ENCODE measurements at regions not wholly inside any gene's neighbourhood (a gene's known extent, or its start where the extent isn't known, plus 50 kb on each side); places are given as distances from the start of the nearest gene placed in this dataset.
"Not testable (repeated sequence)": the region's sequence is repeated elsewhere in the genome, so short reads cannot be mapped to it uniquely, and the experiment has no call there.

- TF ChIP-seq EZH2 (IDR thresholded peaks at IDR 0.05; ENCODE audit: borderline replicate concordance, low read length) (no peak), CTCF (IDR thresholded peaks at IDR 0.05; ENCODE audit: low read length) (no peak)
- Histone ChIP-seq H3K4me2 (ENCODE audit: low read length) (no peak overlapping the region), H3K27me3 (ENCODE audit: insufficient read depth, low read length) (no peaks in the 10 kb centered on the region), H3K4me1 (ENCODE audit: insufficient read depth, low read length, severe bottlenecking) (no peaks in the 10 kb centered on the region), H3K9me3 (ENCODE audit: low read length) (no peaks in the 10 kb centered on the region), H3K36me3 (ENCODE audit: insufficient read depth, low read length) (no peaks in the 10 kb centered on the region), H3K79me2 (ENCODE audit: insufficient read depth, low read length) (no peaks in the 10 kb centered on the region), H3F3A (ENCODE audit: insufficient read depth, low read length) (no peaks in the 10 kb centered on the region), H2AFZ (ENCODE audit: low read length) (no peak overlapping the region), H3K4me3 (ENCODE audit: low read depth, low read length, poor library complexity, severe bottlenecking) (no peak overlapping the region), H3K9me2 (ENCODE audit: low read depth, low read length) (no peaks in the 10 kb centered on the region), H3K9ac (ENCODE audit: low read length) (no peak overlapping the region), H4K20me1 (ENCODE audit: insufficient read depth, low read length) (no peaks in the 10 kb centered on the region), H3K27ac (ENCODE audit: low read depth, low read length, poor library complexity, severe bottlenecking) (no peak overlapping the region)
These were observed 1370.6 kb downstream of the SI start for GRCh38 chr3:163707659-163708058.

GRCh38 chr3:163698221-163698620, 1380.1 kb downstream of the SI start:
- H3K4me1 ChIP-seq (ENCODE audit: insufficient read depth, low read length, severe bottlenecking); H3K36me3 ChIP-seq (ENCODE audit: insufficient read depth, low read length); H3K9me2 ChIP-seq (ENCODE audit: low read depth, low read length); H3K9ac ChIP-seq (ENCODE audit: low read length); H4K20me1 ChIP-seq (ENCODE audit: insufficient read depth, low read length); H3F3A ChIP-seq (ENCODE audit: insufficient read depth, low read length); H3K27ac ChIP-seq (ENCODE audit: low read depth, low read length, poor library complexity, severe bottlenecking); H3K9me3 ChIP-seq (ENCODE audit: low read length); H3K27me3 ChIP-seq (ENCODE audit: insufficient read depth, low read length); H3K4me3 ChIP-seq (ENCODE audit: low read depth, low read length, poor library complexity, severe bottlenecking); H3K4me2 ChIP-seq (ENCODE audit: low read length); H3K79me2 ChIP-seq (ENCODE audit: insufficient read depth, low read length); H2AFZ ChIP-seq (ENCODE audit: low read length): not testable (repeated sequence)

DNA sequence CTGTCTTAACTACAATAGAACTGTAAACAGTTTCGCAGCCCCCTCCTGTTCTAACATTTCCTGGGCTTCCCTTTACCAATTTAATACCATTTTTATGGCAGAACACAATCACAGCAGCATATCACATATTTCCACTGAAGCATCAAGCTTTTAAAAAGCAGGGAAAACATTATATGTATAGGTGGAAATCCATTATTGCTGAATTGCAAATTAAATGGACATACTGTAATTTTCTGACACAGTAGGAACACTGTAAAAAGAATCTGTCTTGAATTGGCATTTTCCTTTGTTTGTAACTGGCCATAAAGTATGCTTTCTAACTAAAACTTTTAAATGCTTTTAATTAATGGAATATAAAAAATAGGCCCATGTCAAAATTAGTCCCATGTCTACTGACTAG, 1385.8 kb downstream of the SI start:
- Histone ChIP-seq H4K20me1 (ENCODE audit: insufficient read depth, low read length) (no peaks in the 10 kb centered on the region), H3K9me2 (ENCODE audit: low read depth, low read length) (peaks cover 3% of the 10 kb centered on the region), H2AFZ (ENCODE audit: low read length) (no peak overlapping the region), H3K27me3 (ENCODE audit: insufficient read depth, low read length) (no peaks in the 10 kb centered on the region), H3K79me2 (ENCODE audit: insufficient read depth, low read length) (no peaks in the 10 kb centered on the region), H3K36me3 (ENCODE audit: insufficient read depth, low read length) (no peaks in the 10 kb centered on the region), H3K4me1 (ENCODE audit: insufficient read depth, low read length, severe bottlenecking) (no peaks in the 10 kb centered on the region), H3F3A (ENCODE audit: insufficient read depth, low read length) (no peaks in the 10 kb centered on the region), H3K9ac (ENCODE audit: low read length) (no peak overlapping the region), H3K4me2 (ENCODE audit: low read length) (no peak overlapping the region), H3K27ac (ENCODE audit: low read depth, low read length, poor library complexity, severe bottlenecking) (no peak overlapping the region), H3K9me3 (ENCODE audit: low read length) (no peaks in the 10 kb centered on the region), H3K4me3 (ENCODE audit: low read depth, low read length, poor library complexity, severe bottlenecking) (no peak overlapping the region)
- TF ChIP-seq CTCF (IDR thresholded peaks at IDR 0.05; ENCODE audit: low read length), result no peak
- TF ChIP-seq EZH2 (IDR thresholded peaks at IDR 0.05; ENCODE audit: borderline replicate concordance, low read length), result no peak

GRCh38 chr3:163684651-163685050, 1393.6 kb downstream of the SI start:
- Histone ChIP-seq H3K79me2 (ENCODE audit: insufficient read depth, low read length) (no peaks in the 10 kb centered on the region), H3K4me2 (ENCODE audit: low read length) (no peak overlapping the region), H3K4me3 (ENCODE audit: low read depth, low read length, poor library complexity, severe bottlenecking) (no peak overlapping the region), H3K36me3 (ENCODE audit: insufficient read depth, low read length) (no peaks in the 10 kb centered on the region), H3K27ac (ENCODE audit: low read depth, low read length, poor library complexity, severe bottlenecking) (no peak overlapping the region), H3K9me2 (ENCODE audit: low read depth, low read length) (peaks cover 5% of the 10 kb centered on the region), H2AFZ (ENCODE audit: low read length) (no peak overlapping the region), H3K27me3 (ENCODE audit: insufficient read depth, low read length) (no peaks in the 10 kb centered on the region), H3K4me1 (ENCODE audit: insufficient read depth, low read length, severe bottlenecking) (no peaks in the 10 kb centered on the region), H4K20me1 (ENCODE audit: insufficient read depth, low read length) (no peaks in the 10 kb centered on the region), H3K9ac (ENCODE audit: low read length) (no peak overlapping the region), H3K9me3 (ENCODE audit: low read length) (no peaks in the 10 kb centered on the region), H3F3A (ENCODE audit: insufficient read depth, low read length) (no peaks in the 10 kb centered on the region)
- no peak for TF ChIP-seq CTCF (IDR thresholded peaks at IDR 0.05; ENCODE audit: low read length)
